ENCODE measurements at regions not wholly inside any gene's neighbourhood (a gene's known extent, or its start where the extent isn't known, plus 50 kb on each side); places are given as distances from the start of the nearest gene placed in this dataset.
"Not testable (repeated sequence)": the region's sequence is repeated elsewhere in the genome, so short reads cannot be mapped to it uniquely, and the experiment has no call there.

DNA sequence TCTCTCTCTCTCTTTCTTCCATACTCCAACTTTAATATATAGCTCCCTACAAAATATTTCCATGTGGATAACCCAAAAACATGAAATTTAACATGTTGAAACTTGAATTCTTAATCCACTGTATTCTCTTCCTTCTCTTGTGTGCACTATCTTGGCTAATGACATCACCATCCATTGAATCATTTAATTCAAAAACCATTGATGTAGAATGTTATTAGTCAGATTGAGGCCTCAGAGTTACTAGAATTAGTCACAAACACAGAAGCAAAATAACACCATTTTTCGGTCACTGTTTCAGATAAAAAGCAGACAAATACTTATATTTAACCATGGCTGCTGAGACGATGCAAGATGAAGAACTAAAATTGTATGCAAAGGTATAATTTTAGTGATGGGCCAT lies 256.9 kb upstream of the LRRC3B start:
- DNase-seq (ENCODE audit: low read depth): no peak

DNA sequence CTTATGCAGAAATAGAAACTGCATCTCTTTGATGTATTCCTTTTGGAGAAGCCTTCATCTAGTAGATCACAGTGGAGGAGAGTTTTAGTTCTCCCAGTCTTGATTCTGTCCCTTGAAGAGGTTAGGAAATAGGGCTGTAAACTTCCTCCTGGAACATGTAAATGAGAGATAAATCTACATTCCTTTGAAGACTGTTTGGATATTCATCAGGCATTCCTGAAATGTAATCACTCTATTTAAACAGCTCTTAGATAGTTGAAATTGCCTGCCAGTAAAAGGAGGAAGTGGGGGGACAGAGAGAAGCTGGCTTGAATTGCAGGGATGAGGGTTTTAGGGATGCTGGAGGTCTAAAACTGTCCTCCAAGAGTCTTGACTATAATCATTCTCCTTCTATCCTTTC lies 254.3 kb upstream of the LRRC3B start:
- DNase-seq (ENCODE audit: low read depth): no peak

DNA sequence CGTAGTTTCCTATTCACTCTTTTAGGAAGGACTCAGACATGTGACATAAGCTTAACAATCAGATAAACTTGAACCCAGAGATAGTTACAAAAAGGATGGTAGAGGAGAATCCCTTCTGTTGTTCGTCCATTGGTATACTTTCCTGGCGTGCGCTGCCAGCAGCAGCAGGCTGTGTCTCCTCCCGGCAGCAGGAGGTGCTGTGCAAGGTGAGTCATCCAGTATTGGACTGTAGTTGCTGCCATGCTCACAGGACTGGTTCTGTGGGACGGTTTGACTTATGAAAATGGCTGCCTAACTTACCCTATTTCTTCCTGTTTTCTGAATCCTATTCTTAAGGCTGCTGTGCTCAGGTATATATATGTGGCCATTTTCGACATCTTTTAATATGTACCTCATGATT lies 253.4 kb upstream of the LRRC3B start:
- no peak for DNase-seq (ENCODE audit: low read depth)

DNA sequence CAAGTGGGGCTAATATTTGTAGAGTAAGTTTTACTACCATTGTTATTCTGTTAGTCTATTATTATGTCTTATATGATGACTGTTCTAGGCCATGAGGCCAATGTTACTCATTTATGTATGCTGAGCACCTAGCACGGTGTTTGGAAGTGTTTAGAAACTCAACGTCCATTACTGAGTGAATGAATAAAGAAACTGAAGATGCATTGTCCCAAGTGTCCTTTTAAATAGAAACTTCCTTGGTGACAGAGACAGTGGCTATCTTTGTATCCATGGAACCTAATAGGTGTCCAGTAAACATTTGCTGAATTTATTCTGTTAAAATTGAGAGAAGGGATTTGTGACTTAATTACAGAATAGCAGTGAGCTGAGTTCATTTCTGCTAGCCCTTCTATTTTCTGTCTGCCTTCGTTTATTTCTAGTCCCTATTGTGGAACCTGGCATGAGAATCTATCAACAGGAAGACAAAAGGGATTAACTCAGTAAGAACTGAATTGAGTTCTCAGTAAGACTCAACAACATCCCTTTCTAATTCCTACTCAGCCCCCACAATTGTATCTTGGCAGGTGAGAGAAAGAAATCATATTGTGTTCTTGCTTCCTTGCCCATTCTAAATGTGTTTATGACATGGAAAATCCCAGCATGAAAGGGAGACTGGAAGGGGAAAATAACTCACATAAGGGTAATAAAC lies 246.6 kb upstream of the LRRC3B start:
- DNase-seq (ENCODE audit: low read depth): no peak

DNA sequence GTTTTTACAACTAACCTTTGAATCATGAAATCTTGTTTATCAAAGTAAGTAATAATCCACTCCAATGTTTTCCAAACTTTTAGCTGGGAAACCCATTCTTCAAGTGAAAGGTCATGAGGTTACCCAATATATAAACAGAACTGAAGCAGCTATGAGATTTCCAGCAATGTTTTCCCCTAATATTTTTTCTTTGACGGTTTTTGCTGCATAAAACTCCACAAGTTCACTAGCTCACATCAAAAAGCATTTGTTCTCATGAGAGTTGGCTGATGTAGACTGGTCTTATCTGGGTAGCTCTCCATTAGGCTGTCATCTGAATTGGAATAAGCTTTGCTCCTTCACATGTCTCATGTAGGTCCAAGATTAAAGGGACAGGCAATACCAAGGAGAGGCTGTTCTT lies 241.2 kb upstream of the LRRC3B start:
- no peak for DNase-seq (ENCODE audit: low read depth)

DNA sequence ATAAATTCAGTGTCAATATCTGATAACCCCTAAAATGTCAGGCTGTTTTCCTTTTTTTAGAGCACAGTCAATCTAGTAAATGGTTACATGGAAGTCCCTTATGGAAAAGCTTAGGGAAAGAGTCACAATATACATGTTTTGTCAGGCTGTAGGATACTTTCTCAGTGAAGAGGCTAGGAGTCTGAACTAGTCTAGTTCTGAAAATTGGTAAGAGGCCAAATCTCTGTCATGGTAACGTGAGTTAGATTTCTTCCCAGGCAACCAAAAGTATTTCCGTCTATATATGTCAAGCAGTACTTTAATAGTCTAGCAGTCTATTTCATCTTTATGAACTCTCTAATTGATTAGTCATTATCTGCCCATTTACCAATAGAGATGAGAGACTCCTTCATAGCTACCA lies 215.9 kb upstream of the LRRC3B start:
- DNase-seq (ENCODE audit: low read depth): no peak

DNA sequence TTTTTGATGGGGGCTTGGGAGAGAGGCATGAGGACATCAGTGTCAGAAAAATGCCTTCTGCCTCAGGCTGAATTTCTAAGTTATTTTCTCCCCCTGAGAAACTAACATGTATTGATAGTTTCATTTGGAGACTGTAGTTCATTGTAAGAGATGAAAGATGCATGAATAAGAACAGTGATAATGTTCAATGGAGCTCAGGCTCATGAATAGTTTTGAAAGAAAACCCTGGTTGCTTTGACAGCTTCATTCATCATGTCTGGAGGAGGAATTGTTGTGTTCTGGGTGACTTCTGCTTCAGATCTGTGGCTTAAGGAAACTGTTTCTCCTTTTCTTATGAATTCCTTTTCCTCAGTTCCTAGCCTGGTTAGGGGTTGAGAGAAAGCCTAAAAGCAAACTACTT lies 204.0 kb upstream of the LRRC3B start:
- no peak for DNase-seq (ENCODE audit: low read depth)

DNA sequence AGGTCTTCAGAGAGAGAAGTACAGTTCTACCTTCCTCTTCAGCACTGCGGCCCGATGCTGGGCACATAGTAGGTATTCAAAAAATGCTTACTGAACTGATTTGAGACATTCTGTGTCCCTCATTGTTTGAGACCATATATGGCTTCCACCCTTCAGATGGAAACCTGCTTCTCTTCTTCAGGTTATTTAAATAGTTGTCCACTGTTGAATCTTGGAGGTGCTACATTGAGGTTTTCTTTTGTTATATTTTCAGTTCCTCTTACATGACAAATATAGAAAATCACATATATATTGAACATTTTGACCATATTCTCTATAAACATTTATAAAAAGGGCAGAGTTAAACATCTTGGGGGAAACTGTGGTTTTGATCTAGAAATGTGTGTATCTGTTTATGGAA lies 200.2 kb upstream of the LRRC3B start:
- no peak for DNase-seq (ENCODE audit: low read depth)

DNA sequence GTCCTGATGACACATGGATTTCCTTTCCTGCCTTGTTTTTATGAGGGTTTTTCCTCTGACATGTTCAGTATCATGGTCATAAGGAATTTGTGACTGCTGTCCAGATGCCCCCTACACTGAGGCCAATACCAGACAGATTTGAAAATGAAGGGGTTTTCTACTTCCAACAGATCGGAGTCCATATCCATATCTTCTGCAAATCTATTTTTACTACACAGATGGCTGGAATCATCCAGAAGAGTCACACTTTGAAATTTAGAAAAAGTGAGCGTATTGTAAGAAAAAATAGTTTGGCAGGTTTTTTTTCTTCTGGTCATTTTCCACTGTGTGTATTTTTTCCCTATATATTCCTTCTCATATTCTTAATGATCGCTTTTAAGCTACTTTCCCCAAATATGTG lies 197.5 kb upstream of the LRRC3B start:
- DNase-seq (ENCODE audit: low read depth): no peak

DNA sequence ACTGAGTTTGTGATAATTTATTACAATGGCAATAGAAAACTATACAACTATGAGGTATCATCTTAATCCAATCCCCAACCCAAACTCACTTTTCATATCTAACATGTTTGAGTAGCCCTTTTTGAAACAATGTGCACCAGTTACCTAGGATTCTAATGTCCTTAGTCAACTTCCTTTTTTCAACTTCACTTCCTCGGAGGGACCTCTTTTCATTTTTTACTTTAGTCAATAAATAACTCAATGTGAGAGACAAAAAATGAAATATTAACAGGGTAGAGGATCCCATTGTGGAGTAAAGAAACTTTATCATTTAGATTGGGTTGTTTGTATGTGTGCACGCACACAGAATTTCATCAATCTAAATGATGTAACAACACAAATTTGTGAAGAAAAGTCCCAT lies 193.6 kb upstream of the LRRC3B start:
- DNase-seq (ENCODE audit: low read depth): no peak

DNA sequence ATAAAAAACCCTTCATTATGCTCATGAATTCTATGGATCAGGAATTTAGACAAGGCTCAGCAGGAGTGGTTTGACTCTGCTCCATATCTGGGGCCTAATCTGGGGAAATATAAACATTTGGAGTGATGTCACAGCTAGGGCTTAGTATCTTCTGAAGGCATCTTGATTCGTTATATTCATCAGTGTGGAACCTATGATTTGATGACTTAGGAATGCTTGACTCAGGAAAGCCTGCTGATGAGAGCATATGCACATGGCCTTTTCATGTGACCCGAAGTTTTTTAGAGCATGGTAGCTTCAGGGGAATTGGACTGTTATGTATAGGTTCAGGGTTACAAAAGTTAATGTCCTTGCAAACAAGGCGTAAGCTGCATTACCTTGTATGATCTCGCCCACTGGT lies 184.9 kb upstream of the LRRC3B start:
- no peak for DNase-seq (ENCODE audit: low read depth)

DNA sequence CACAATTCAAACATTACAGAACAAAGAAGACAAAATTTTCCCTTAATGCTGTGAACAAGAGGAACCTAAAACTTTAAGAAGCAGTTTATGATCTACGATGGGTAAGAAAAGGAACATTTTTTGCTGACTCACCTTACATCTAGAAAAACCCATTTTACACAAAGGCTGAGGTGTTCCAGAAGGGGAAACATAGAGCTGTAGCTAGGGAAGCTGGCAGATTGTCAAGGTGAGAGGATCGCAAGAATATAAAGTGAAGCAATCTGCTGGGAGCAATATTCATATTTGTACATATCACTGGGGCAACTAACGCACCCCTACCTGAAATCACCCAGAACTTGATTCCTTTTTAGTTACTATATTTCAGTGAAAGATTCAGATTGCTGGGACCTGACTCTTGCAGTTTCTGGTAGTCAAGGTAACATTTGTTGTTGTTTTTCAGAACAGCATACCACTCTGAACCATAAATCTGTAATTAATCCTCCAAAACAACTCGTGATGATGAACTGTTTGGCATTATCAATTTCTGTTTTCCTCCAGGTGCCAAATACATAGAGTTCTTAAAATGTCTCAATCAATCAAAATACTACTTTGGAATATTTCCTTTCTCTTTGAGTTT lies 184.1 kb upstream of the LRRC3B start:
- DNase-seq (ENCODE audit: low read depth): no peak

DNA sequence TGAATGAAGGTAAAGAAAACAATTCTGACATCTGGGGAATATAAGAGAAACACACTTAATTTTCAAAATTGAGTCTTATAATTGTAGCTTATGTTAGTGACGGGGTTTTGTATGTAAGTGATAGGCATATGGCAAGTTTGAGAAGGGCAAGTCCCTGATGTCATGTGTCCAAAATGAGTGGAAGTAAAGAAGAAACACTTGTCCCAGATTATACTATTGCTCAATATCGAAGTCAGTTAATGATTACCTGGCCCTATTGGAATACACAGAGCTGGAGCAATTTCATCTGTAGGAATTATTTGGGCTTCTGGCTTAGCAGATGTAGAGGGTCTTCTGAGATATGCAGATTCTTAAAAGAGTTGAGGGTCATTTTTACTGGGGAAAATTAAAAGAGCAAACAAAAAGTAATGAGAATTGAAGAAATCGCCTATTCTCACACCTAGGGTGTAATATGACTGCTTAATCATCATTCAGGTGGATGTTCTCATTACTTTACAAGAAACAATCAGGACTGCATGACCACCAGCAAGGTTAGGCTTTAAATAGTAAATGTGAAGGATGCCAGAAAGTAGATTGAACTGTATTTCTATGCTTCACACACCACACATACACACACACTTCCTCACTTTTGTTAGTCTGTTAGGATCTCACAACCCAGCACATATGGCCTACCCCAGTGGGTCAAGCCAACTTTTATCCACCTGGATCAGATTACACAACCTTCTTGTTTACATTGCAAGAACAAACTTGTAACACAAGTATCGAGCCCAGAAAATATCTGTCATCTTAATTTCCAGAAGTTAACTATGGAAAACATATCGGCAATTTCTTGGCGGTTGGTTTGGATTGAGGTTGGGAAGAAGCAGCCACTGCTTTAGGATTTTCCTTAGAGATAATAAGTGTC lies 183.3 kb upstream of the LRRC3B start:
- no peak for DNase-seq (ENCODE audit: low read depth)

DNA sequence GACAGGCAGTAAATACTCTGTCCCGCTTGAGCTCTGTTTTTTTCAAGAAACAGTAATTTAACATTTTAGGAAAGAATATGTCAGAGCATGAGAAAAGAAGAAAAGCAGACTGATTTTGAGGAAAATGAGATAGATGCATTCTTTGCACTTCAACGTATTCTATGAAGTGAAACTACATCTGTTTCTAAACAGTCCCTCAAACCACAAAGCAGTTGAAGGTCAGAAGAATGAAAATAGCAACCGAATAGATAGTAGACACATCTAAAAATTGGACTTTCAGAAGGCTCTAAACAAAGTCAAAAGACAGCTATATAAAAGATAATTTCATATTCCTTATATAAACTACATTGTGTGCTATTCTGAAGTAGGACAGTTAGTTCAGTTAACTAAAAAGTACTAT lies 172.6 kb upstream of the LRRC3B start:
- DNase-seq (ENCODE audit: low read depth): no peak

DNA sequence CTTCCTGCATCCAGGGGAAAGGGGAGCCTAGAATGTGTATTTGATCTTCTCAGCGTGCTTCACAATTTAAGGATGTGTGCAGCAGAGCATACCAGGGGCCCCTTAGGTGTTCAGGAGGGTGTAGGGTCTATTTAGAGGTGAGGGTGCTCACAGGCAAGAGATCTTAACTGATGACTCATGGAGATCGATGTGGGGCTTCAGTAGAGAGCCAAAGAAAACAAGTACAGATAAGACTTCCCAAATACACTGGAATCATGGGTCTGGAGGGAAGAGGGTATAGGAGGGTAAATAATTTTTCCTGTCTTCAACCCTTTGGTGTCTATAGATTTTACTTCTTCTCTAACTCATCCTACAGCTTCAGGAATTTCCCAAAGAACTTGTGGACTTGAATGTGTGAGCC lies 170.2 kb upstream of the LRRC3B start:
- no peak for DNase-seq (ENCODE audit: low read depth)

DNA sequence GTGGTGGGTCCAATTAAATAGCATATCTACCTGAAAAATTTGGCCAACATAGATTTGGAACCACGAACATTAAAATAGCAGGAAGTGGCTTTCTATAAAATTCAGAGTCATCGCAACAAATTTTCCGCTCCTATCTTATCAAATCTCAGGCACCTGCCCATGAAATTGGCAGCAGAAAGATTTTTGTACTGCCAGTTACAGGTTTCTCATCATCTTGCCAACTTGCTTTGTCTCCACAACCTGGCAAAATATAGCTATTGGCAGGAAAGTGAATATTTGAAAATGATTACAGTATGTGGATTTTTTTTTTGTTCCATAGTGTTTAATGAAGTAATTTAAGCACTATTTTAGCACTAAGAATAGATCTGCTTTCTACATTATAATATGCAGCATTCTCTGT lies 161.6 kb upstream of the LRRC3B start:
- DNase-seq (ENCODE audit: low read depth): no peak

DNA sequence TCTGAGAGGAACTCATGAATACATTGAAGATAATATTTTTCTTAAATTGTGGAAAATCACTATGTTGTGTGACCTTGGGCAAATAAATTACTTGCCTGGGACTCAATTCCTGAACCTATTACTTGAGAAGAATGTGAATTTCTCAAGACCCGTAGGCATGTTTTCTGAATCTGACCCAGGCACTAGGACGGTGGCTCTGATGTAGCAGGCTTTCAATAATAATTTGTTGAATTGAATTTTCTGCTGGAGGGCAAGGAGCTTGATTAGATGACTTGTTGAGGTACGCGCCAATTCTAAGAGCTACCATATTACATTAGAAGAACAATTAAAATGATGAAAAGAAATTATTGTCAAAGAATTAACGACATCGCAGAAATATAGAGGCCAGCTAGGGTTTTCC lies 150.2 kb upstream of the LRRC3B start:
- DNase-seq (ENCODE audit: low read depth): no peak

DNA sequence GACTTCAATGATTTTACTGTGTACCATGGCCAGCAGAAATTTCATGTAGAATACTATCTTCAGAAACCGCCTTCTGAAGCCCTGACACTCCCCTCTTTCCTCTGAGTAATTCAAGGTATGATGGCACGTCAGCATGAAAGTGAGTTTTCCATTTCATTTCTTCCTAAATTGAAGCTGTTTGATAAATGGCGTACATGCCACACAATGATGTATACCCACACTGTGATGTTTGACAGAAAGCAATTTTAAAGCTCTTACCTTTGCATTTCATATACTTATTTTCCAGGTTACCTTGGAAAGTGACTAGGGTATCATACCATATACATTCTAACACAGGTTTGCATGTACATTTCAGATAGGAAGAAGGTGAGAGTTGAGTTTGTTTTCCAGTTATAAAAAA lies 147.9 kb upstream of the LRRC3B start:
- DNase-seq (ENCODE audit: low read depth): no peak

DNA sequence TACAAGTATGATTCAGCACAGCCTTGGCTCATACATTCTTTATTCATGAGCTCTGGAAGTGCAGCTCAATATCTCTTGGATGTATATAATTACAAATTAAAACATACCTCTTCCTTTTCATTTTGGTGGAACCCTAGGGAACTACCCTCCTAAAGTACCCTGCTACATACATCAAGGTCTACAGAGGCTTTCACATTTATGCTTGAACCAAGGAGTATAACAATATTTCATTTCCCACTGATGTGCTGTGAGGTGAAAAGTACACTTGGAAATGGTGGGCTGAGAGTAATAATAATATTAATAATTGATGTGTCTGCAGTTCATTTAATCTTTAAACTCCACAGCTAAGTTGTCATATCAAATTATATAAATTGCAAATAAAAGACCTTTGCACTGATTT lies 142.2 kb upstream of the LRRC3B start:
- no peak for DNase-seq (ENCODE audit: low read depth)

DNA sequence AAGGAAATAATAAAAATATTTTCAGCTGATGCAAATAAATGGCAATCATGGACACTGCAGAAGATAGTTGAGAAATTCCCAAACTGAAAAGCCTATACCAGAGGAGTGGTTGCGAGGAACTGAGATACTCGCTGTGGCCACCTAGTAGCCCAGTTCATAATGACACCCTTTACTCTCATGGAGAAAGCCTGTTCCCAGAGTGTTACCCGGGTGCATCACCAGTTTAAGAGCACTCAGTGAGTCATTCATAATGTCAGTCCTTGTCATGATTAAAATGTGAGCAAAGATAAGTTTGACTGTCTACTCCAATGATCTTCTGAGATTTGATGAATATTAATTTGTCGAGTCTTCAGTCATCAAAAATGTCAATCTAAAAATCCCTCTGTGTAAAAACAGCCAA lies 138.4 kb upstream of the LRRC3B start:
- no peak for DNase-seq (ENCODE audit: low read depth)

DNA sequence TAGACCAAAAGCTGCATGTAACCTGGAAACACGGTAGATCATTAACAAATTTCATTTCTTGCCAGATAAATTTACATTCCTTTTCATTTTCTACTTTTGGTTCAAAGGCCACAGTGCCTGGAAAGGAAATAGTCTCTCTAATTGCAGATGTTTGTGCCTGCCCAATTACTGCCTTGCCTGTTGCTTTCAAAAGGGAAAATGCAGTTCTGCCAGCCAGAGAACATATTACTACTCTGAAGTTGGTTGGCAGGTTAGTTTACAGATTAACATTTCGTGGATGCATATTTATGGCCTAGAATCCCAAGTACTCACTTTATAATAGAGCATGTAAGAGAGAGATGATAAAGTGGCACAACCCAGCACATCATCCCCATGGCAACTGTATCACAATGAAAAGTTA lies 124.3 kb upstream of the LRRC3B start:
- DNase-seq (ENCODE audit: low read depth): no peak

DNA sequence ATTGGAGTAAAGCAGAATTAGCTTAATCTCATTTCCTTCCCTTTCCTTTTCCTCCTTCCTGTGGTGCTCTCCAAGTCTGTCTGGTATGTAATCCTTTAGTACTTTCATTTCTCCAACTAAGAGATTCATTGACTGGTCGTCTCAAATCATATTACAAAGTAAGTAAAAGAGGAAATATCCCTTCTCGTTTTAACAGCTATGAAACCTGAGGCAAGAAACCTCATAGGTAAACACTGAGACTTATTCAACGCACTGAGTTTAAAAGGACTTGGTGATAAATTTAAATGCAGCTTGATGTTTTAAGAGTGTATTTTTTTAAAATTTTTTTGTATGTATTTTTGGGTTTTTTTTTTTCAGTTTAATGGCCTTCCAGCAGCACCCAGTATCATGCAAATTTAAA lies 117.2 kb upstream of the LRRC3B start:
- DNase-seq (ENCODE audit: low read depth): no peak

DNA sequence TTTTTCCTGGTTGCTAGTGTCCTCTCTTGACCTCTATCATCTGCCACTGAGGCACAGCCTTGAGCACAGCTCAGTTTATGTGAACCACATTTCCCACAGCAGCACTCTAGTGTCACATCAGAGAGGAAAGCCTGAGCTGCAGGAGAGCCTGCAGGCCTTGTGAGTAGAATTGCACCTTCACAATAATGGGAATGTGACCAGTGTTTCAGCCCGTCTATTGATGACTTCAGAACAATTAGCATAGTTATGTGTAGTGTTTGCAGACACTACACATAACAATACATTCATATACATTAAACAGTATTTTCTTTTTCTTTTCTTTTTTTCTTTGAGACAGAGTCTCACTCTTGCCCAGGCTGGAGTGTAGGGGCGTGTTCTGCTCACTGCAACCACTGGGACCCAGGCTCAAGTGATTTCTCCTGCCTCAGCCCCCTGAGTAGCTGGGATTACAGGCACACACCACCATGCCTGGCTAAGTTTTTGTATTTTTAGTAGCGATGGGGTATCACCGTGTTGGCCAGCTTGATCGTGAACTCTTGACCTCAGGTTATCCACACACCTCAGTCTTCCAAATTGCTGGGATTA lies 108.0 kb upstream of the LRRC3B start:
- DNase-seq (ENCODE audit: low read depth): not testable (repeated sequence)
